ENCODE measurements at regions not wholly inside any gene's neighbourhood (a gene's known extent, or its start where the extent isn't known, plus 50 kb on each side); places are given as distances from the start of the nearest gene placed in this dataset.

- Mint-ChIP-seq H3K27ac (no peak overlapping the region), H3K9me3 (no peaks in the 10 kb centered on the region), H3K36me3 (ENCODE audit: low read depth) (no peaks in the 10 kb centered on the region), H3K4me1 (ENCODE audit: low read depth) (no peaks in the 10 kb centered on the region), H3K4me3 (no peak overlapping the region), H3K27me3 (peaks cover 14% of the 10 kb centered on the region)
- Histone ChIP-seq H3K4me1 (ENCODE audit: insufficient read depth, low read length) (no peaks in the 10 kb centered on the region), H3K4me3 (ENCODE audit: low read length) (no peak overlapping the region), H3K27me3 (ENCODE audit: control insufficient read depth in 1 of 2, insufficient read depth in 2 of 2, low read length in 2 of 2) (no peaks in the 10 kb centered on the region), H3K9me3 (ENCODE audit: control insufficient read depth in 1 of 2, insufficient read depth in 1 of 2, low read length in 2 of 2) (no peaks in the 10 kb centered on the region), H3K27ac (ENCODE audit: low read depth in 1 of 2, low read length in 2 of 2) (no peak overlapping the region), H3K36me3 (ENCODE audit: insufficient read depth, low read length) (no peaks in the 10 kb centered on the region)
- ChIA-PET POLR2A (no interaction called here), CTCF (interaction anchor here (1.6 kb wide), 1 partner anchor 116 kb away, joined by 6 read pairs; no protein-coding TSS in a partner anchor)
- intact Hi-C loops (cut with DNase I, micrococcal nuclease), result no loop called here
- no peak for TF ChIP-seq CTCF (IDR thresholded peaks at IDR 0.05)
- ATAC-seq (ENCODE audit: poor library complexity) (no peak), DNase-seq (no peak)
Measured at GRCh38 chr20:9974324-9974723, 60.5 kb upstream of the ANKEF1 start.

GRCh38 chr20:9971746-9972145 is 63.0 kb upstream of the ANKEF1 start:
- Histone ChIP-seq H3K4me1 (ENCODE audit: insufficient read depth, low read length) (no peaks in the 10 kb centered on the region), H3K4me3 (ENCODE audit: low read length) (no peak overlapping the region), H3K36me3 (ENCODE audit: insufficient read depth, low read length) (no peaks in the 10 kb centered on the region), H3K27me3 (ENCODE audit: control insufficient read depth in 1 of 2, insufficient read depth in 2 of 2, low read length in 2 of 2) (peaks cover 0 to under 1% of the 10 kb centered on the region in 2 experiments), H3K9me3 (ENCODE audit: control insufficient read depth in 1 of 2, insufficient read depth in 1 of 2, low read length in 2 of 2) (no peaks in the 10 kb centered on the region), H3K27ac (ENCODE audit: low read depth in 1 of 2, low read length in 2 of 2) (no peak overlapping the region)
- ChIA-PET POLR2A (no interaction called here), CTCF (no interaction called here)
- no peaks in the 10 kb centered on the region for H3K4me1 Mint-ChIP-seq (ENCODE audit: low read depth)
- DNase-seq, result no peak
- no peak for TF ChIP-seq CTCF (IDR thresholded peaks at IDR 0.05)
- ATAC-seq (ENCODE audit: poor library complexity), result no peak
- intact Hi-C loops (cut with DNase I, micrococcal nuclease), result no loop called here
- H3K27ac Mint-ChIP-seq, result no peak overlapping the region
- no peak overlapping the region for H3K4me3 Mint-ChIP-seq
- no peaks in the 10 kb centered on the region for H3K36me3 Mint-ChIP-seq (ENCODE audit: low read depth)
- peaks cover 14% of the 10 kb centered on the region for H3K27me3 Mint-ChIP-seq
- H3K9me3 Mint-ChIP-seq, result no peaks in the 10 kb centered on the region

GRCh38 chr20:9969626-9970025 is 65.2 kb upstream of the ANKEF1 start:
- H3K36me3 ChIP-seq (ENCODE audit: insufficient read depth, low read length), result no peaks in the 10 kb centered on the region
- no peak for ATAC-seq (ENCODE audit: poor library complexity)
- no peak for TF ChIP-seq CTCF (IDR thresholded peaks at IDR 0.05)
- H3K27me3 ChIP-seq (ENCODE audit: control insufficient read depth in 1 of 2, insufficient read depth in 2 of 2, low read length in 2 of 2), result peaks cover 0 to 5% of the 10 kb centered on the region in 2 experiments
- Mint-ChIP-seq H3K36me3 (ENCODE audit: low read depth) (no peaks in the 10 kb centered on the region), H3K27me3 (peaks cover 16% of the 10 kb centered on the region), H3K9me3 (no peaks in the 10 kb centered on the region), H3K4me3 (no peak overlapping the region), H3K4me1 (ENCODE audit: low read depth) (no peaks in the 10 kb centered on the region), H3K27ac (no peak overlapping the region)
- ChIA-PET POLR2A (no interaction called here), CTCF (no interaction called here)
- no peak for DNase-seq
- no peaks in the 10 kb centered on the region for H3K4me1 ChIP-seq (ENCODE audit: insufficient read depth, low read length)
- no peak overlapping the region for H3K27ac ChIP-seq (ENCODE audit: low read depth in 1 of 2, low read length in 2 of 2)
- H3K4me3 ChIP-seq (ENCODE audit: low read length), result no peak overlapping the region
- no peaks in the 10 kb centered on the region for H3K9me3 ChIP-seq (ENCODE audit: control insufficient read depth in 1 of 2, insufficient read depth in 1 of 2, low read length in 2 of 2)
- intact Hi-C loops (cut with DNase I, micrococcal nuclease), result no loop called here
